H54 (cell line): ENCODE measurements at regions not wholly inside any gene's neighbourhood (a gene's known extent, or its start where the extent isn't known, plus 50 kb on each side); places are given as distances from the start of the nearest gene placed in this dataset.

Source experiments
- DNase-seq: peaks from one replicate; pipeline ENCODE4 v3.0.0; 2011; ENCODE audit warnings: low spot score, mixed read lengths; ENCODE audit not compliant: insufficient read length
- FAIRE-seq: peaks from 3 replicates; lab custom pipeline; 2011; peaks lifted over from hg19 to GRCh38; lab: Jason Lieb, UNC
- POLR2A ChIP-seq: IDR thresholded peaks from 2 replicates; pipeline ENCODE4 v1.6.1; 2011; ENCODE audit warnings: low read depth, mild to moderate bottlenecking, low read length

- TF ChIP-seq POLR2A, result no peak
- no peak for DNase-seq
- no peak for FAIRE-seq
These were observed 132.6 kb upstream of the TMEM161B start for GRCh38 chr5:88401228-88401627.

- DNase-seq (no peak), FAIRE-seq (no peak)
- TF ChIP-seq POLR2A, result no peak
These were observed 130.9 kb upstream of the TMEM161B start for GRCh38 chr5:88399561-88399960.

GRCh38 chr5:88398316-88398715, 129.7 kb upstream of the TMEM161B start:
- FAIRE-seq (no peak), DNase-seq (no peak)
- TF ChIP-seq POLR2A, result no peak

GRCh38 chr5:88396751-88397281, 128.2 kb upstream of the TMEM161B start:
- TF ChIP-seq POLR2A, result no peak
- FAIRE-seq (no peak), DNase-seq (no peak)

- DNase-seq (no peak), FAIRE-seq (no peak)
- no peak for TF ChIP-seq POLR2A
These were observed 127.4 kb upstream of the TMEM161B start for GRCh38 chr5:88396000-88396535.

- no peak for DNase-seq
- TF ChIP-seq POLR2A, result no peak
- no peak for FAIRE-seq
These were observed 126.6 kb upstream of the TMEM161B start for GRCh38 chr5:88395264-88395663.

GRCh38 chr5:88394536-88395175, 126.0 kb upstream of the TMEM161B start:
- TF ChIP-seq POLR2A, result no peak

GRCh38 chr5:88393716-88394535, 125.3 kb upstream of the TMEM161B start:
- no peak for FAIRE-seq
- DNase-seq, result no peak

More at GRCh38 chr5:88394536-88395175, 126.0 kb upstream of the TMEM161B start:
- no peak for FAIRE-seq
- DNase-seq, result no peak

GRCh38 chr5:88393042-88393441, 124.4 kb upstream of the TMEM161B start:
- no peak for TF ChIP-seq POLR2A
- FAIRE-seq, result no peak
- no peak for DNase-seq

More at GRCh38 chr5:88393716-88394535, 125.3 kb upstream of the TMEM161B start:
- TF ChIP-seq POLR2A, result no peak

GRCh38 chr5:88391991-88392390, 123.3 kb upstream of the TMEM161B start:
- DNase-seq, result no peak

GRCh38 chr5:88391116-88391515, 122.5 kb upstream of the TMEM161B start:
- DNase-seq, result no peak
- FAIRE-seq, result no peak
- no peak for TF ChIP-seq POLR2A

More at GRCh38 chr5:88391991-88392390, 123.3 kb upstream of the TMEM161B start:
- FAIRE-seq, result no peak
- no peak for TF ChIP-seq POLR2A

GRCh38 chr5:88390481-88390880, 121.8 kb upstream of the TMEM161B start:
- TF ChIP-seq POLR2A, result no peak
- no peak for DNase-seq
- no peak for FAIRE-seq

GRCh38 chr5:88390096-88390441, 121.4 kb upstream of the TMEM161B start:
- FAIRE-seq, result no peak
- TF ChIP-seq POLR2A, result no peak
- DNase-seq, result no peak
